ENCODE measurements at regions not wholly inside any gene's neighbourhood (a gene's known extent, or its start where the extent isn't known, plus 50 kb on each side); places are given as distances from the start of the nearest gene placed in this dataset.

GRCh38 chr1:55707846-55708245 is 492.7 kb upstream of the USP24 start:
- Histone ChIP-seq H3K9me3 (no peaks in the 10 kb centered on the region), H3K36me3 (no peaks in the 10 kb centered on the region), H3K4me3 (no peak overlapping the region), H3K4me1 (peaks cover 0 to 3% (median 1%) of the 10 kb centered on the region in 4 donors), H3K27ac (no peak overlapping the region), H3K27me3 (no peaks in the 10 kb centered on the region)
- 80% methylated on average over 2 of the region's 2 CpGs; no CpG with 5 or more reads in 1 of the 2 donors for WGBS, 2 donors (ENCODE audit: low coverage in 1 of 2)
- intact Hi-C loops (cut with DNase I; ENCODE audit: low total_unique reads) (no loop called here), in situ Hi-C loops (cut with MboI; ENCODE audit: low pct_ligation_motif_present in 1 of 4, low pct_unique_long_range_greater_than_20kb in 1 of 4, low sequenced_read_pairs in 3 of 4) (loop anchor here in 1 of 4 donors (25.0 kb wide), 1 partner anchor 879 kb away; the partner anchor contains the start of gene PLPP3)
- TF ChIP-seq CTCF (IDR thresholded peaks at IDR 0.05) (no peak), POLR2AphosphoS5 (IDR thresholded peaks at IDR 0.05) (no peak), POLR2A (IDR thresholded peaks at IDR 0.05) (no peak), EP300 (IDR thresholded peaks at IDR 0.05; ENCODE audit: low read depth) (no peak)
- DNase-seq: no peak

GRCh38 chr1:55707196-55707595 is 492.0 kb upstream of the USP24 start:
- Histone ChIP-seq H3K36me3 (no peaks in the 10 kb centered on the region), H3K9me3 (no peaks in the 10 kb centered on the region), H3K27ac (no peak overlapping the region), H3K27me3 (no peaks in the 10 kb centered on the region), H3K4me3 (no peak overlapping the region), H3K4me1 (peaks cover 0 to 3% (median 1%) of the 10 kb centered on the region in 4 donors)
- in situ Hi-C loops (cut with MboI; ENCODE audit: low pct_ligation_motif_present in 1 of 4, low pct_unique_long_range_greater_than_20kb in 1 of 4, low sequenced_read_pairs in 3 of 4) (loop anchor here in 1 of 4 donors (25.0 kb wide), 1 partner anchor 880 kb away; the partner anchor contains the start of gene PLPP3), intact Hi-C loops (cut with DNase I; ENCODE audit: low total_unique reads) (no loop called here)
- DNase-seq: no peak
- TF ChIP-seq POLR2AphosphoS5 (IDR thresholded peaks at IDR 0.05) (no peak), EP300 (IDR thresholded peaks at IDR 0.05; ENCODE audit: low read depth) (no peak), POLR2A (IDR thresholded peaks at IDR 0.05) (no peak), CTCF (IDR thresholded peaks at IDR 0.05) (no peak)

- WGBS, 2 donors (ENCODE audit: low coverage in 1 of 2): 73 to 80% methylated on average over 1 of the region's 1 CpG
- intact Hi-C loops (cut with DNase I; ENCODE audit: low total_unique reads) (no loop called here), in situ Hi-C loops (cut with MboI; ENCODE audit: low pct_ligation_motif_present in 1 of 4, low pct_unique_long_range_greater_than_20kb in 1 of 4, low sequenced_read_pairs in 3 of 4) (loop anchor here in 1 of 4 donors (25.0 kb wide), 1 partner anchor 881 kb away; the partner anchor contains the start of gene PLPP3)
- TF ChIP-seq POLR2AphosphoS5 (IDR thresholded peaks at IDR 0.05) (no peak), CTCF (IDR thresholded peaks at IDR 0.05) (no peak), POLR2A (IDR thresholded peaks at IDR 0.05) (no peak), EP300 (IDR thresholded peaks at IDR 0.05; ENCODE audit: low read depth) (no peak)
- Histone ChIP-seq H3K9me3 (no peaks in the 10 kb centered on the region), H3K27me3 (no peaks in the 10 kb centered on the region), H3K27ac (no peak overlapping the region), H3K4me1 (peaks cover 0 to 3% (median 1%) of the 10 kb centered on the region in 4 donors), H3K36me3 (no peaks in the 10 kb centered on the region), H3K4me3 (no peak overlapping the region)
- no peak for DNase-seq
Measured at GRCh38 chr1:55706397-55706796, 491.2 kb upstream of the USP24 start.

- in situ Hi-C loops (cut with MboI; ENCODE audit: low pct_ligation_motif_present in 1 of 4, low pct_unique_long_range_greater_than_20kb in 1 of 4, low sequenced_read_pairs in 3 of 4): loop anchor here in 1 of 4 donors (25.0 kb wide), 1 partner anchor 883 kb away; the partner anchor contains the start of gene PLPP3
- Histone ChIP-seq H3K4me1 (peaks cover 0 to 5% (median 2%) of the 10 kb centered on the region in 4 donors), H3K4me3 (no peak overlapping the region), H3K27ac (no peak overlapping the region), H3K36me3 (no peaks in the 10 kb centered on the region), H3K27me3 (no peaks in the 10 kb centered on the region), H3K9me3 (no peaks in the 10 kb centered on the region)
- TF ChIP-seq CTCF (IDR thresholded peaks at IDR 0.05) (no peak), POLR2AphosphoS5 (IDR thresholded peaks at IDR 0.05) (no peak), EP300 (IDR thresholded peaks at IDR 0.05; ENCODE audit: low read depth) (no peak), POLR2A (IDR thresholded peaks at IDR 0.05) (no peak)
- WGBS, 2 donors (ENCODE audit: low coverage in 1 of 2): 64% methylated on average over 8 of the region's 8 CpGs; no CpG with 5 or more reads in 1 of the 2 donors
- no peak for DNase-seq
- intact Hi-C loops (cut with DNase I; ENCODE audit: low total_unique reads): no loop called here
Measured at GRCh38 chr1:55703726-55704363, 488.7 kb upstream of the USP24 start.
